ENCODE measurements at regions not wholly inside any gene's neighbourhood (a gene's known extent, or its start where the extent isn't known, plus 50 kb on each side); places are given as distances from the start of the nearest gene placed in this dataset.

- Mint-ChIP-seq H3K4me3 (no peak overlapping the region), H3K36me3 (ENCODE audit: low read depth) (no peaks in the 10 kb centered on the region), H3K9me3 (no peaks in the 10 kb centered on the region), H3K4me1 (no peaks in the 10 kb centered on the region), H3K27ac (no peak overlapping the region), H3K27me3 (no peaks in the 10 kb centered on the region)
- intact Hi-C loops (cut with micrococcal nuclease): no loop called here
- ChIA-PET CTCF (no interaction called here), POLR2A (no interaction called here)
- TF ChIP-seq, protein P1, sequence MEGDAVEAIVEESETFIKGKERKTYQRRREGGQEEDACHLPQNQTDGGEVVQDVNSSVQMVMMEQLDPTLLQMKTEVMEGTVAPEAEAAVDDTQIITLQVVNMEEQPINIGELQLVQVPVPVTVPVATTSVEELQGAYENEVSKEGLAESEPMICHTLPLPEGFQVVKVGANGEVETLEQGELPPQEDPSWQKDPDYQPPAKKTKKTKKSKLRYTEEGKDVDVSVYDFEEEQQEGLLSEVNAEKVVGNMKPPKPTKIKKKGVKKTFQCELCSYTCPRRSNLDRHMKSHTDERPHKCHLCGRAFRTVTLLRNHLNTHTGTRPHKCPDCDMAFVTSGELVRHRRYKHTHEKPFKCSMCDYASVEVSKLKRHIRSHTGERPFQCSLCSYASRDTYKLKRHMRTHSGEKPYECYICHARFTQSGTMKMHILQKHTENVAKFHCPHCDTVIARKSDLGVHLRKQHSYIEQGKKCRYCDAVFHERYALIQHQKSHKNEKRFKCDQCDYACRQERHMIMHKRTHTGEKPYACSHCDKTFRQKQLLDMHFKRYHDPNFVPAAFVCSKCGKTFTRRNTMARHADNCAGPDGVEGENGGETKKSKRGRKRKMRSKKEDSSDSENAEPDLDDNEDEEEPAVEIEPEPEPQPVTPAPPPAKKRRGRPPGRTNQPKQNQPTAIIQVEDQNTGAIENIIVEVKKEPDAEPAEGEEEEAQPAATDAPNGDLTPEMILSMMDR (IDR thresholded peaks at IDR 0.05): no peak
- DNase-seq (no peak), ATAC-seq (ENCODE audit: low read depth) (no peak)
Observed at GRCh38 chr12:127205781-127206555, 1061.0 kb upstream of the TMEM132C start.

GRCh38 chr12:127209318-127209717, 1057.7 kb upstream of the TMEM132C start:
- Mint-ChIP-seq H3K36me3 (ENCODE audit: low read depth) (no peaks in the 10 kb centered on the region), H3K27me3 (no peaks in the 10 kb centered on the region), H3K27ac (no peak overlapping the region)

GRCh38 chr12:127214186-127214585, 1052.8 kb upstream of the TMEM132C start:
- ChIA-PET POLR2A (no interaction called here), CTCF (no interaction called here)
- no peaks in the 10 kb centered on the region for H3K36me3 Mint-ChIP-seq (ENCODE audit: low read depth)
- H3K27me3 Mint-ChIP-seq: no peaks in the 10 kb centered on the region
- no peaks in the 10 kb centered on the region for H3K4me1 Mint-ChIP-seq
- H3K9me3 Mint-ChIP-seq: peaks cover 3% of the 10 kb centered on the region
- DNase-seq (no peak), ATAC-seq (ENCODE audit: low read depth) (no peak)
- H3K4me3 Mint-ChIP-seq: no peak overlapping the region
- H3K27ac Mint-ChIP-seq: no peak overlapping the region
- intact Hi-C loops (cut with micrococcal nuclease): no loop called here
- TF ChIP-seq, protein P1 (IDR thresholded peaks at IDR 0.05): no peak

More at GRCh38 chr12:127209318-127209717, 1057.7 kb upstream of the TMEM132C start:
- DNase-seq (no peak), ATAC-seq (ENCODE audit: low read depth) (no peak)
- Mint-ChIP-seq H3K9me3 (no peaks in the 10 kb centered on the region), H3K4me3 (no peak overlapping the region), H3K4me1 (no peaks in the 10 kb centered on the region)
- TF ChIP-seq, protein P1 (IDR thresholded peaks at IDR 0.05): no peak
- ChIA-PET CTCF (no interaction called here), POLR2A (no interaction called here)
- intact Hi-C loops (cut with micrococcal nuclease): no loop called here

DNA sequence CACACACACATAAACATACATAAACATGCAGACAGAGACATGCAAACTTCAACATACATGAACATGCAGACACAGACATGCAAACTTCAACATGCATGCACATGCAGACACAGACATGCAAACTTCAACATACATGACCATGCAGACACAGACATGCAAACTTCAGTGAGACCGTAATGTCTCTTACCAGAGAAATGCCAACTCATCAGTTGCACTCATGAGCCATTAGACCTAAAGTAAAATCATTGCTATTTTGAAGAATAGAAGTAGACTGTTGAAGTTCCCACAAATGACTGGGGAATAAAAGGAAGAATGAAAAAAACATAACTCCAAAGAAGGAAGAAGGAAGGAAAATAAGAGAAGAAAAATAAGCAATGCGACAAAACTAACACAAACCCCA, 1044.0 kb upstream of the TMEM132C start:
- H3K36me3 Mint-ChIP-seq (ENCODE audit: low read depth): no peaks in the 10 kb centered on the region
- H3K27ac Mint-ChIP-seq: no peak overlapping the region
- no peaks in the 10 kb centered on the region for H3K27me3 Mint-ChIP-seq
- intact Hi-C loops (cut with micrococcal nuclease): no loop called here
- ChIA-PET POLR2A (no interaction called here), CTCF (no interaction called here)
- no peak overlapping the region for H3K4me3 Mint-ChIP-seq
- H3K9me3 Mint-ChIP-seq: peaks cover 10% of the 10 kb centered on the region
- ATAC-seq (ENCODE audit: low read depth) (no peak), DNase-seq (no peak)
- H3K4me1 Mint-ChIP-seq: no peaks in the 10 kb centered on the region
- TF ChIP-seq, protein P1 (IDR thresholded peaks at IDR 0.05): no peak

DNA sequence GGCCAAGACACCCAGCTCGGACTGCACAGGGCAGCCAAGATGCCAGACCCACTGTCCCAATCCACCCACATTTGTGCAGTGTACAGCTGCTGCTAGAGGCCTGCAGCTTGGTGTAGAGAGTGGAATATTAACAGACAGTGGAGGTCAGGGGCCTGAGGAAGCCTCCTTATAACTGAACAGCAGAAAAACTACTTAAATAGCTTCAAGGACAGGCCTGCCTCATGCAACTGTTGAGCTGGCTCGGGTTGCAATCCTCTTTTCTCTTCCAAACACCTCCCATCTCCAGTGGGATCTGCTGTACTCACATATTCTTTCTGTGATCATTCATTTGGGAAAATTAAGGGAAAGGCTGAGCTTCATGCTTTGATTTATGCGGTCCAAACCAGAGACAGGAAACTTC, 1043.2 kb upstream of the TMEM132C start:
- H3K4me3 Mint-ChIP-seq: no peak overlapping the region
- DNase-seq (no peak), ATAC-seq (ENCODE audit: low read depth) (no peak)
- intact Hi-C loops (cut with micrococcal nuclease): no loop called here
- CTCF ChIA-PET: no interaction called here
- no peaks in the 10 kb centered on the region for H3K4me1 Mint-ChIP-seq
- POLR2A ChIA-PET: no interaction called here
- no peak overlapping the region for H3K27ac Mint-ChIP-seq
- H3K36me3 Mint-ChIP-seq (ENCODE audit: low read depth): no peaks in the 10 kb centered on the region
- H3K9me3 Mint-ChIP-seq: peaks cover 9% of the 10 kb centered on the region
- H3K27me3 Mint-ChIP-seq: no peaks in the 10 kb centered on the region
- TF ChIP-seq, protein P1 (IDR thresholded peaks at IDR 0.05): no peak

All from activated B cell treated with CpG ODN at 0.5 μM for 24 hours (primary cell).